Right lobe of liver (tissue), 4 donors: ENCODE measurements at regions not wholly inside any gene's neighbourhood (a gene's known extent, or its start where the extent isn't known, plus 50 kb on each side); places are given as distances from the start of the nearest gene placed in this dataset.

ENCODE experiments used
- CTCF ChIP-seq, 4 donors: fragments of 200-600 bp in 3 of 4; fragments of 450-650 bp in 1 of 4; IDR thresholded peaks; one replicate each; pipeline versions ENCODE4 v1.5.1 to v1.8.0; 2016 to 2022; ENCODE audit warnings: antibody characterized with exemption in 4 of 4, mild to moderate bottlenecking in 2 of 4
- POLR2A ChIP-seq: fragments of 450-650 bp; IDR thresholded peaks from one replicate; pipeline ENCODE4 v1.6.1; 2017; ENCODE audit warnings: antibody characterized with exemption, mild to moderate bottlenecking
- donor health status: DM: no; HTN: no; CAD: no.
- donor health status: DM: no; HTN: no; CAD: no.
- donor health status: DM: no; HTN: yes; CAD: no.

GRCh38 chr7:156222611-156223010 is 410.3 kb upstream of the SHH start:
- TF ChIP-seq CTCF (IDR thresholded peaks at IDR 0.05) (no peak), POLR2A (no peak)
